ENCODE measurements at regions not wholly inside any gene's neighbourhood (a gene's known extent, or its start where the extent isn't known, plus 50 kb on each side); places are given as distances from the start of the nearest gene placed in this dataset.

- no peak for TF ChIP-seq CTCF (IDR thresholded peaks at IDR 0.05; ENCODE audit: low read depth, low read length, poor library complexity, severe bottlenecking)
- TF ChIP-seq EZH2phosphoT487 (IDR thresholded peaks at IDR 0.05; ENCODE audit: borderline replicate concordance, low read length), result no peak
Measured at GRCh38 chrX:42725196-42725595, 52.8 kb downstream of the PPP1R2C start.
